GM18870 (cell line): ENCODE measurements at regions not wholly inside any gene's neighbourhood (a gene's known extent, or its start where the extent isn't known, plus 50 kb on each side); places are given as distances from the start of the nearest gene placed in this dataset.
A peak's percentile ranks its signal among the peaks of the same experiment; 100 is the strongest.
"Not testable (repeated sequence)": the region's sequence is repeated elsewhere in the genome, so short reads cannot be mapped to it uniquely, and the experiment has no call there.

Experiments
- ATAC-seq: cut with Tn5 transposase; IDR thresholded peaks from one replicate; pipeline ENCODE4 v1.9.1; 2021; ENCODE audit warnings: moderate library complexity; ENCODE audit not compliant: unreplicated experiment

- no peak for ATAC-seq
Observed at GRCh38 chr3:8298021-8298954, 203.3 kb upstream of the LMCD1 start.

DNA sequence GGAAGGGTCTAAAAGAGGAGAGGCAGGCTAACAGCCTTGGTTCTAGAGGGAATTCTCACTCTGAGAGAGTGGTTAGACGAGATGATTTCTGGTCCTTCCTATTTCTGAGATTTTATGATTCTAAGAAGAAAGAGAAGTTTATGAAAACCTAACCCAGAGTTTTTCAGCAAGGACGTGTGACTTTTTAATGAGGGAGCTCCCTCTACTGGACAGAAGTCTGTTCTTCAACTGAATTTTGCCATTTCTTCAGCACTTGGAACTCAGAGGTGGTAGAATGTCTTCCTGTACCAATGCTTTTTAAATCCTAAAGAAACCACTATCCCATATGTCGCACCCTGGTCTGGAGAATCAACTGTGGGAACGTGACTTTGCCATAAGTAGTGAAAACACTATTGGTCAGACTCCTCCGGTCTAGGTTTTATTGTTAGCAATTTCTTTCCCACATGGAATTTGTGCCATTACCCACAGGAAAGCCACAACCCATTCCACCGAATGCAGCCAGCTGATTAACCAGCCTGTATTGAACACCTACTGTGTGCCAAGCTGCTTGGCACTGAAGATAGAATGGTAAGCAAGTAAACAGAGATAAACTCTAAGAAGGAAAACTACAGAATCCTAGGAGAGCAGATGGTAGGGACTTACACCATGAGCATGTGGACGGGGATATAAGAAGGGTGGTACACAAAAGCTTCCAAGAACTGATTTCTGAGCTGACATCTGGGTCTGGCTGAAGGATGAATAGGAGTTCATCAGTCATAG is 199.5 kb upstream of the LMCD1 start:
- ATAC-seq, result no peak

DNA sequence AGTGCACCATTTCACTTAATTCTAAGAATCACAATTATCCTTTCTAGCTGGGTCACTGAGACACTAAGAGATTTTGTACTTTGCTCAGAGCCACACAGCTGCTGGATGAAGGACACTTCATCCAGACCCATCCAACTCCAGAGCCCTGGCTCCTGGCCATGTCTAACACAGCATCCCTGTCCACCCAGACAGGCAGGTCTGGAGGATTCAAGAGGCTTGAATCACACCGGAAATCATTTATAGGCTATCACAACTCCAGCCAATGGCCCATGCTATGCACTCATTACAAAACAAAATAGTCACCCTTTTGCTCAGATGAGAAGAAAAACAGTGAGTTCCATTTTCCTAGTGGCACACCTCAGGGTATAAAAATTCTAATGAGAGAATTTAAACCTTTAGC is 198.2 kb upstream of the LMCD1 start:
- ATAC-seq, result no peak

- no peak for ATAC-seq
Observed at GRCh38 chr3:8305371-8305770, 196.3 kb upstream of the LMCD1 start.

DNA sequence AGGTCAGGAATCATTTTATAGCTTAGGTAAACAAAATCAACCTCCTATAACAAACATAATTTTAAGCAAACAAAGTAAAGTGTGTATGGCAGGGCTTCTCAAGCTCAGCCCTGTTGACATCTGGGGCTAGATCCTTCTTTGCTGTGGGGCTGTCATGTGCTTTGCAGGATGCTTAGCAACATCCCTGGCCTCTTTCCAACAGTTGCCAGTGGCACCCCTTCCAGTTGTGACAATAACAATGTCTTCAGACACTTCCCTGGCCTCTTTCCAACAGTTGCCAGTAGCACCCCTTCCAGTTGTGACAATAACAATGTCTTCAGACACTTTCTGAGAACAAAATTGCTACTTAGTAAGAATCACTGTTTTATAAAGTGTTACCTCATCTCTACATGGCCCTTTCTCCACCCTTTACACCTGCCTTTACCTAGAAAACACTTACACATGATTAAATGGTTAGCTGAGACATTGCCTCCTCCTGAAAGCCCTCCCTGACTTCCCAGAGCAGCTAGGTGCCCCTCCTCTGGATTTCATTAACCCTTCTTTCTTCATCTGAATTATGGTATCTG is 194.0 kb upstream of the LMCD1 start:
- ATAC-seq, result no peak

GRCh38 chr3:8311321-8311720 is 190.3 kb upstream of the LMCD1 start:
- ATAC-seq, result no peak

- no peak for ATAC-seq
Observed at GRCh38 chr3:8312685-8313084, 188.9 kb upstream of the LMCD1 start.

GRCh38 chr3:8313560-8314267 is 187.9 kb upstream of the LMCD1 start:
- no peak for ATAC-seq

GRCh38 chr3:8315526-8315925 is 186.1 kb upstream of the LMCD1 start:
- not testable (repeated sequence) for ATAC-seq

DNA sequence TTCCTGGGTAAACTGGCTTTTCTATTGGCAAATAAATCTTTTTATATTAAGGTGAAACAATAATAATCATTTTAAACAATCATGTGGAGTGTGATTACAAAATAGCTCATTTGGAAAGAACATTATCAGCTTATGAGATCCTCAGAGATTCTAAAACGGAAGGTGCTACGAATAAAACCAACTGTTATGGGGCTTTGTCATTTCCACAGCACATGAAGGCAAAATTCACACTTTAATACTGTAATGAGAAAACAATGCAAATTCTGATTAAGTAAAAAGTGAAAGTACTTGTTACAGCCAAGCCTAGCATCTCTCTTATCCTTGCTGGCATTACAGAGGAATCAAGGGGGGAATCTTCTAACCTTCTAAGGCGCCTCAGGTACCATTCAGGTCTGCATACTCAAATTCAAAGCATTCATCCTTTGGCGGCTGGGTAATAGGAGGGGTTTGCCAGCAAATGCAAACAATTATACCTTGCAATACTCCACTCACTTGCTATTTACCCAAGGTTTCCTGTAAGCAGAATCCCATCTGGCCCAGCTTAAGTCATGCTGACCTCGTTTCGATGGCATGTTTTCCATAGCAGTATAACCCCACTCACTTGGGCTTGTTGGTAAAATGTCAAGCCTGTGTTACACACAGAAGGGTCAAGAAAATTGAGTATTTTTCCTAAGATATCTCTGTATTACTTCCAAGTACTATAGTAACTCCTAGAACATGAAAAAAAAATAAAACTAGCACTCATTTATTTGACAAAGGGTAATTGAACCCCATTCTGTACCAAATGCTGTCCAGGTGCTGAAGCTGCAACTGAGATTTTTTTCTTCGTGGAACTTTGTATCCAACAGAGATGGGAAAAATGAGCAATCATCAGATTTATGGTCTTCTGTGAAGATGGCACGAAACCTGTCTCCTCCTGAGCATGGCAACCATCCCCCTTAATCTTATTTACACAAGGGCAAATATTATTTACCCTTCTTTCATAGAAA is 183.7 kb upstream of the LMCD1 start:
- no peak for ATAC-seq

- no peak for ATAC-seq
Observed at GRCh38 chr3:8319935-8320634, 181.5 kb upstream of the LMCD1 start.

DNA sequence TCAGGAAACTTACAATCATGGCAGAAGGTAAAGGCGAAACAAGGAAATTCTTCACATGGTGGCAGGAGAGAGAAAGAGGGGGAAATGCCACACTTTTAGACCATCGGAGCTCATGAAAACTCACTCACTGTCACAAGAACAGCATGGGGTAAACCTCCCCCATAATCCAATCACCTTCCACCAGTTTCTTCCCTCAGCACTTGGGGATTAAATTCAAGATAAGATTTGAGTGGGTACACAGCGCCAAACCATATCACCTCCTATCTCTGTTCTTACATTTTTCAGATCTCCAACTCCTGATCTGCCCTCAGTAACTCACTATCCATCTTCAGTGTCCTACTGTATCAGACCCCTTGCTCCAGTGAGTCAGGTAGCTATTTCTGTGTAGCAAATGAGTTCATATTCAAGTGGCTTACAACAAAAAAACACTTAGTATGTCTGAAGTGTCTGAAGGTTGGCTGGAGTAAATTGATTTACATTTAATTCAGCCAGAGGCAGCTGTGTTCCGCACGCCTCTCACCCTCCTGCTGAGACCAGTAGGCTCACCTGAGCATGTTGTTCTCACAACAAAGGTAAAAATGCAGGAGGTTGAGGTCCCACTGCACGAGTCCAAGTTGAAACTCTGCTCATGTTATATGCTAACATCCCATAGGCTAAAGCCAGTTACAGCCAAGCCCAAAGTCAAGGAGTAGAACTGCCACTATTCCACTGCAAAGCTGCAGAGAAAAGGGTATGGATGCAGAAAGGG is 180.7 kb upstream of the LMCD1 start:
- ATAC-seq, result no peak

DNA sequence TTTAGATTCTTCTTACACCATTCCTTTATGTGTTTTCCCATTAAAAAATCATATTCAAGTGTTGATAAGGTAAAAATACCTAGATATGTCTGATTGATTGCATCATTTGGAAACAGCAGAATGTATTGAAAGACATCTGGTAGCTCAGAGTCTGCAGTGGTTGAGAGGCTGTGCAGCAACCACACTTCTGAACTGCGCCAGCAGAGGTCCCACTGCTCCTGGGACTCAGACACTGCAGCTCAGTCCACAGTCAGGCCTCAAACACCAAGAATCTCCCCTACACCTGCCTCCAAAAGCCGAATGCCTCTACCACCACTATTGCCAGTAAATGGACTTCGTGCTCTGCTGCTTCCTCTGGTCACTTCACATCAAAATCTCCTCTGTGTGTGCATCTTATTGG is 176.9 kb upstream of the LMCD1 start:
- peak; percentile 57 for ATAC-seq

GRCh38 chr3:8325306-8325705 is 176.3 kb upstream of the LMCD1 start:
- no peak for ATAC-seq

- ATAC-seq, result not testable (repeated sequence)
Observed at GRCh38 chr3:8325833-8326232, 175.8 kb upstream of the LMCD1 start.

DNA sequence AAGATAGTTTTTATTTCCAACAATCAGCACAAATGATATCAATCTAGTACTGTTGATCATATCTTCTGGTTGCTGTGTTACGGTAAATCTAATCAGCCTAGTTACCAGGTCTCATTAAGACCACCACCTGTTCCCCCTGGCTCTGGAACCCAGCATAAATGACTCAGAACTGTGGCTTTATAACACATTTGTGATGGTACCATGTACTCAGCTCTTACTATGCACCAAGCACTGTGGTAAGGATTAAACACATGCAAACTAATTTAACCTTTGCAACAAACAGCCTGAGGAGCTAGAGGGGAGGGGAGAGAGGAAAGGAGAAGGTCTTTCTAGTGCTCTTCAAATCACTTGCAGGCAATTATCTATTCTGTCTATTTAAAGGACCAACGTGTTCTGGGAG is 173.9 kb upstream of the LMCD1 start:
- no peak for ATAC-seq

- no peak for ATAC-seq
Observed at GRCh38 chr3:8328967-8329366, 172.7 kb upstream of the LMCD1 start.

DNA sequence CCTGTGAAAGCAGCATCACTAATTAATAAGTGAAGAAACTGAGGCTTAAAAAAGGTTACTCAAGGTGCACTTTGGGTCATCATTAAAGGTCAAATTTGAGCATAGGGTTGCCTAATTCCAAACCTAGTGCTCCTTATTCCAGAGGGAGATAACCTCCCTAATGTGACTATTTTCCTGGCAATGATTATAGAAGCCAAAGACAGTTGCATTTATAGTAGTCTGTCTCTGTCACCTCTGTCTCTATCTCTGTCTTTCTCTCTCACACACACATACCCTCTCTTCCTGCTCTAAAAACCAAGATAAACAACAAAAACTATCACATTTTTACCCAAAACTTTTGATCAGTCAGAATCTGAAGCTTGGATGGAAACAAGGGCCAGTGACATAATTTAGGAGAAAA is 172.0 kb upstream of the LMCD1 start:
- no peak for ATAC-seq

DNA sequence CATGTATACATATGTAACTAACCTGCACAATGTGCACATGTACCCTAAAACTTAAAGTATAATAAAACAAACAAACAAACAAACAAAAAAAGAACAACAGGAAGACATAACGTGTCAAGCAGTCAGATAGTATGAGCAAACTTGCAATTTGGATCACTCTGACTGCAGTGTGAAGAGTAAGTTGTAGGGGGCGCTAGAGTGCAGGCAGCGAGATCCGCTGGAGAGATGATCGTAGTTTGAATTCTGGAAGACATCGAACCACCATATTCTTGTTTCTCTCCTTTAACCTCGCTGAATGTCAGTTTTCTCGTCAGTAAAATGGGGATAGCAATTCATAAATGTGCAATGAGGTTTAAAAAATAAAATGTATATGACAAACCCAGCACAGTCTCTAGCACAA is 165.2 kb upstream of the LMCD1 start:
- no peak for ATAC-seq
